ENCODE measurements at regions not wholly inside any gene's neighbourhood (a gene's known extent, or its start where the extent isn't known, plus 50 kb on each side); places are given as distances from the start of the nearest gene placed in this dataset.

- TF ChIP-seq GFI1B (tag by site-specific recombination; IDR thresholded peaks at IDR 0.05) = no peak
- no peak for TF ChIP-seq ZNF626 (tag by site-specific recombination; IDR thresholded peaks at IDR 0.05)
- TF ChIP-seq ZNF239 (tag by site-specific recombination; IDR thresholded peaks at IDR 0.05) = no peak
- TF ChIP-seq CTCF (tag by site-specific recombination; IDR thresholded peaks at IDR 0.05) = no peak
- TF ChIP-seq SCRT1 (tag by site-specific recombination; IDR thresholded peaks at IDR 0.05; ENCODE audit: borderline replicate concordance) = no peak
- TF ChIP-seq, protein P1, sequence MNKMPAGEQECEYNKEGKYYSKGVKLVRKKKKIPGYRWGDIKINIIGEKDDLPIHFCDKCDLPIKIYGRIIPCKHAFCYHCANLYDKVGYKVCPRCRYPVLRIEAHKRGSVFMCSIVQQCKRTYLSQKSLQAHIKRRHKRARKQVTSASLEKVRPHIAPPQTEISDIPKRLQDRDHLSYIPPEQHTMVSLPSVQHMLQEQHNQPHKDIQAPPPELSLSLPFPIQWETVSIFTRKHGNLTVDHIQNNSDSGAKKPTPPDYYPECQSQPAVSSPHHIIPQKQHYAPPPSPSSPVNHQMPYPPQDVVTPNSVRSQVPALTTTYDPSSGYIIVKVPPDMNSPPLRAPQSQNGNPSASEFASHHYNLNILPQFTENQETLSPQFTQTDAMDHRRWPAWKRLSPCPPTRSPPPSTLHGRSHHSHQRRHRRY (tag by site-specific recombination; IDR thresholded peaks at IDR 0.05) = no peak
- TF ChIP-seq SCRT2 (tag by site-specific recombination; IDR thresholded peaks at IDR 0.05) = no peak
- no peak overlapping the region for H3K27ac ChIP-seq (ENCODE audit: extremely low read depth, low read depth, low read length)
- H3K9me3 ChIP-seq (ENCODE audit: control insufficient read depth, insufficient read depth, low read depth, low read length) = no peaks in the 10 kb centered on the region
- no peaks in the 10 kb centered on the region for H3K36me3 ChIP-seq (ENCODE audit: control insufficient read depth in 2 of 2, insufficient read depth in 1 of 2, low read length in 2 of 2)
- H3K4me1 ChIP-seq (ENCODE audit: control insufficient read depth, insufficient read depth, low read length) = no peaks in the 10 kb centered on the region
- POLR2A ChIA-PET = no interaction called here
- H3K4me3 ChIP-seq (ENCODE audit: low read depth, low read length) = no peak overlapping the region
- CTCF ChIA-PET = no interaction called here
Measured at GRCh38 chr6:81144346-81144745, 608.1 kb downstream of the TENT5A start.

DNA sequence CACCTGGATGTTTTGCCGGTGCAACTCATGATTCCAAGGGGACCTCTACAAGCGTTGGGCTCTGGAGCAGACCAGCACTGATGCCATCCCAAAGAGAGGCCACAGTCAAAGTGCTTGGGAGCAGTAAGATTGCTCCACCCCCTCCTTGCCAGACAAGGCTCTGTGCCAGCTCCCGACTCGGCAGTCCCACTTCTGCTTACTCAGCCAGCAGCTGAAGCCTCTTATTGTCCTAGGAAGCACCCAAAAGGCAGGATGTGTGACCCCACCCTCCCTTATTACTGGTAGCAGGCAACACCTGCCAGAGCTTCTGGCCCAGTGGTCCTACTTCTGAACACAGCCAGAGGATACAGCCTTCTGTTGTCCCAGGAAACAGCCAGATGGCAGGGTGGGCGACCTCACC lies 614.2 kb downstream of the TENT5A start:
- H3K27ac ChIP-seq (ENCODE audit: extremely low read depth, low read depth, low read length) = no peak overlapping the region
- H3K4me1 ChIP-seq (ENCODE audit: control insufficient read depth, insufficient read depth, low read length) = no peaks in the 10 kb centered on the region
- ChIA-PET CTCF (no interaction called here), POLR2A (no interaction called here)
- H3K4me3 ChIP-seq (ENCODE audit: low read depth, low read length) = no peak overlapping the region
- TF ChIP-seq ZNF132 (tag by site-specific recombination; IDR thresholded peaks at IDR 0.05; ENCODE audit: borderline replicate concordance) = no peak
- TF ChIP-seq ZNF416 (tag by site-specific recombination; IDR thresholded peaks at IDR 0.05) = no peak
- TF ChIP-seq MEIS1 (CRISPR knock-in tag; IDR thresholded peaks at IDR 0.05; ENCODE audit: borderline replicate concordance) = no peak
- TF ChIP-seq GFI1B (tag by site-specific recombination; IDR thresholded peaks at IDR 0.05) = no peak
- no peak for TF ChIP-seq ZNF202 (tag by site-specific recombination; IDR thresholded peaks at IDR 0.05; ENCODE audit: borderline replicate concordance)
- no peak for TF ChIP-seq ZNF350 (tag by site-specific recombination; IDR thresholded peaks at IDR 0.05)
- no peak for TF ChIP-seq ZNF701 (tag by site-specific recombination; IDR thresholded peaks at IDR 0.05)
- no peak for TF ChIP-seq ZNF704 (tag by site-specific recombination; IDR thresholded peaks at IDR 0.05)
- TF ChIP-seq ZNF792 (tag by site-specific recombination; IDR thresholded peaks at IDR 0.05) = no peak
- TF ChIP-seq ZNF121 (tag by site-specific recombination; IDR thresholded peaks at IDR 0.05) = no peak
- TF ChIP-seq, protein P2, sequence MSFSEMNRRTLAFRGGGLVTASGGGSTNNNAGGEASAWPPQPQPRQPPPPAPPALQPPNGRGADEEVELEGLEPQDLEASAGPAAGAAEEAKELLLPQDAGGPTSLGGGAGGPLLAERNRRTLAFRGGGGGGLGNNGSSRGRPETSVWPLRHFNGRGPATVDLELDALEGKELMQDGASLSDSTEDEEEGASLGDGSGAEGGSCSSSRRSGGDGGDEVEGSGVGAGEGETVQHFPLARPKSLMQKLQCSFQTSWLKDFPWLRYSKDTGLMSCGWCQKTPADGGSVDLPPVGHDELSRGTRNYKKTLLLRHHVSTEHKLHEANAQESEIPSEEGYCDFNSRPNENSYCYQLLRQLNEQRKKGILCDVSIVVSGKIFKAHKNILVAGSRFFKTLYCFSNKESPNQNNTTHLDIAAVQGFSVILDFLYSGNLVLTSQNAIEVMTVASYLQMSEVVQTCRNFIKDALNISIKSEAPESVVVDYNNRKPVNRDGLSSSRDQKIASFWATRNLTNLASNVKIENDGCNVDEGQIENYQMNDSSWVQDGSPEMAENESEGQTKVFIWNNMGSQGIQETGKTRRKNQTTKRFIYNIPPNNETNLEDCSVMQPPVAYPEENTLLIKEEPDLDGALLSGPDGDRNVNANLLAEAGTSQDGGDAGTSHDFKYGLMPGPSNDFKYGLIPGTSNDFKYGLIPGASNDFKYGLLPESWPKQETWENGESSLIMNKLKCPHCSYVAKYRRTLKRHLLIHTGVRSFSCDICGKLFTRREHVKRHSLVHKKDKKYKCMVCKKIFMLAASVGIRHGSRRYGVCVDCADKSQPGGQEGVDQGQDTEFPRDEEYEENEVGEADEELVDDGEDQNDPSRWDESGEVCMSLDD (tag by site-specific recombination; IDR thresholded peaks at IDR 0.05) = no peak
- TF ChIP-seq, protein P1 (tag by site-specific recombination; IDR thresholded peaks at IDR 0.05) = no peak
- TF ChIP-seq ZIC2 (tag by site-specific recombination; IDR thresholded peaks at IDR 0.05) = no peak
- no peak for TF ChIP-seq GLI4 (tag by site-specific recombination; IDR thresholded peaks at IDR 0.05)
- no peak for TF ChIP-seq KLF1 (tag by site-specific recombination; IDR thresholded peaks at IDR 0.05)
- TF ChIP-seq ZNF184 (tag by site-specific recombination; IDR thresholded peaks at IDR 0.05) = no peak
- TF ChIP-seq ZNF768 (tag by site-specific recombination; IDR thresholded peaks at IDR 0.05) = no peak
- no peak for TF ChIP-seq ZNF670 (tag by site-specific recombination; IDR thresholded peaks at IDR 0.05; ENCODE audit: low read depth)
- no peak for TF ChIP-seq SP7 (tag by site-specific recombination; IDR thresholded peaks at IDR 0.05)
- no peaks in the 10 kb centered on the region for H3K9me3 ChIP-seq (ENCODE audit: control insufficient read depth, insufficient read depth, low read depth, low read length)
- no peaks in the 10 kb centered on the region for H3K36me3 ChIP-seq (ENCODE audit: control insufficient read depth in 2 of 2, insufficient read depth in 1 of 2, low read length in 2 of 2)
